ENCODE measurements at regions not wholly inside any gene's neighbourhood (a gene's known extent, or its start where the extent isn't known, plus 50 kb on each side); places are given as distances from the start of the nearest gene placed in this dataset.

DNA sequence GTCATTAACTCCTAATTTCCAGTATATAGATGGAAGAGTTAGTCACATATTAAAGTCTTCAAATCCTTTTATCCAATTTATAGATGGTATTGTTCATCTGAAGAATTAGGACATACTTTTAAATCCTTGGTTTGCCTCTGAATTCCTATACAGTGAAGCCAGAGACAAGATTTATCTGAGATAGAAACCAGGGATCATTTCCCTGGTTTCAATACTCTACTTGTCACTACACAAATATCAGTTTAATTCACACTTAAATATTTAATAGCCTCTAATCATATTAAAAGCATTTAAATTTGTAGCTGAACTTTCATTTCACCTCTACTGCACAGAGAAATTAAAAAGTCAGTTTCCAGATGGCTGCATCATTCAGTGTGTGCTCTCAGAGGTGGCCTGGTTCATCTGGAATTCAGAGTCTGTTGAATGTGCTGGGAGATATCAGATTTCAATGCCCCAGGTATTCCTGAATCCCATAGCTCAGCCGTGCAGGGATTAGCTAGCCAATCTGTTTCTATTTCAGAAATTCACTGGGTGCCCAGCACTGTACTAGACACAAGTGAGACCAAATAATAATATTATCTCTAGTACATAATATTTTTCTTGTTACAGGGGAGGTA lies 344.3 kb downstream of the AASDHPPT start:
- no peaks in the 10 kb centered on the region for H3K4me1 ChIP-seq
- no peak for TF ChIP-seq POLR2AphosphoS5 (IDR thresholded peaks at IDR 0.05; ENCODE audit: insufficient read depth in 1 of 2, low read depth in 1 of 2)
- TF ChIP-seq POLR2A (IDR thresholded peaks at IDR 0.05): no peak
- TF ChIP-seq, protein P1, sequence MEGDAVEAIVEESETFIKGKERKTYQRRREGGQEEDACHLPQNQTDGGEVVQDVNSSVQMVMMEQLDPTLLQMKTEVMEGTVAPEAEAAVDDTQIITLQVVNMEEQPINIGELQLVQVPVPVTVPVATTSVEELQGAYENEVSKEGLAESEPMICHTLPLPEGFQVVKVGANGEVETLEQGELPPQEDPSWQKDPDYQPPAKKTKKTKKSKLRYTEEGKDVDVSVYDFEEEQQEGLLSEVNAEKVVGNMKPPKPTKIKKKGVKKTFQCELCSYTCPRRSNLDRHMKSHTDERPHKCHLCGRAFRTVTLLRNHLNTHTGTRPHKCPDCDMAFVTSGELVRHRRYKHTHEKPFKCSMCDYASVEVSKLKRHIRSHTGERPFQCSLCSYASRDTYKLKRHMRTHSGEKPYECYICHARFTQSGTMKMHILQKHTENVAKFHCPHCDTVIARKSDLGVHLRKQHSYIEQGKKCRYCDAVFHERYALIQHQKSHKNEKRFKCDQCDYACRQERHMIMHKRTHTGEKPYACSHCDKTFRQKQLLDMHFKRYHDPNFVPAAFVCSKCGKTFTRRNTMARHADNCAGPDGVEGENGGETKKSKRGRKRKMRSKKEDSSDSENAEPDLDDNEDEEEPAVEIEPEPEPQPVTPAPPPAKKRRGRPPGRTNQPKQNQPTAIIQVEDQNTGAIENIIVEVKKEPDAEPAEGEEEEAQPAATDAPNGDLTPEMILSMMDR (IDR thresholded peaks at IDR 0.05): no peak
- no peak overlapping the region for H3K4me3 ChIP-seq
- H3K9me3 ChIP-seq: no peaks in the 10 kb centered on the region
- intact Hi-C loops (cut with DNase I): no loop called here
- no peaks in the 10 kb centered on the region for H3K36me3 ChIP-seq
- no peaks in the 10 kb centered on the region for H3K27me3 ChIP-seq
- DNase-seq (ENCODE audit: extremely low spot score in 2 of 2): no peak
- H3K27ac ChIP-seq: no peak overlapping the region

DNA sequence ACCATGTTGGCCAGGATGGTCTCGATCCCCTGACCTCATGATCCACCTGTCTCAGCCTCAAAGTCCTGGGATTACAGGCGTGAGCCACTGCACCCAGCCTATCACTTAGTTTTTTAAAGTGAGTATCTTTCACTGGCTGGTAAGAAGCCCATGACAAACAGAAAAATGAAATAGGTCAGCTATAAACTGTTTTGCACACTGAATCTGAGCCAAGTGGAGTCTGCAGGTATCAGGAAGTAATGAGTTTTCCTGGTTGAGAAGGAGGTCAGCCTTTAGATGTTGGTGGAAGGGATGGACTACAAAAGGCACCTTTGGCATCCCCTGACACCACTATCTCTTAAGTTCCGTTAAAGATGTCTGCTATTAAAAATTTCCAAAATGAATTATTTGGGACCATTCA lies 345.1 kb downstream of the AASDHPPT start:
- Histone ChIP-seq H3K4me1 (no peaks in the 10 kb centered on the region), H3K27ac (no peak overlapping the region), H3K4me3 (no peak overlapping the region), H3K36me3 (no peaks in the 10 kb centered on the region), H3K9me3 (no peaks in the 10 kb centered on the region), H3K27me3 (no peaks in the 10 kb centered on the region)
- TF ChIP-seq, protein P1 (IDR thresholded peaks at IDR 0.05): no peak
- TF ChIP-seq POLR2A (IDR thresholded peaks at IDR 0.05): no peak
- TF ChIP-seq POLR2AphosphoS5 (IDR thresholded peaks at IDR 0.05; ENCODE audit: insufficient read depth in 1 of 2, low read depth in 1 of 2): no peak
- no peak for DNase-seq (ENCODE audit: extremely low spot score in 2 of 2)
- intact Hi-C loops (cut with DNase I): no loop called here

DNA sequence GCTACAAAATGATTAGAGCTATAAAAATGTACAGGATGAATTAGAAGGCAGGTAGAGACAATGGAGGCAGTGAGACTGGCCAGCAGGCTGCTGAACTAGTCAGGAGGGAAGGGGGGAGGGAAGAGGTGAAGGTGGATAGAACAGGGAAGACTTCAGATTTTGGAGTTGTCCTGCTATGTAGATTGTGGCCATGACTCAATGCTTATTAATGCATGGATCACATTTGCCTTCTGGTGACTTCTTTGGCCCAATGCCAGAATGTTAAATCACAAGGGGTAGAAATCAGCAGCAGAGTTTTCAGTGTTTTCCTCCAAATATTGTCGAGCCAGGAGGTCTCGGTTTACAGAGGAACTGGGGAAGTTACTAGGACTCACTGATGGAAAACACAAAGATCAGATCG lies 346.6 kb downstream of the AASDHPPT start:
- H3K27me3 ChIP-seq: no peaks in the 10 kb centered on the region
- H3K27ac ChIP-seq: no peak overlapping the region
- TF ChIP-seq, protein P1 (IDR thresholded peaks at IDR 0.05): no peak
- TF ChIP-seq POLR2AphosphoS5 (IDR thresholded peaks at IDR 0.05; ENCODE audit: insufficient read depth in 1 of 2, low read depth in 1 of 2): no peak
- no peak for TF ChIP-seq POLR2A (IDR thresholded peaks at IDR 0.05)
- no peaks in the 10 kb centered on the region for H3K9me3 ChIP-seq
- no peak for DNase-seq (ENCODE audit: extremely low spot score in 2 of 2)
- H3K4me1 ChIP-seq: no peaks in the 10 kb centered on the region
- intact Hi-C loops (cut with DNase I): no loop called here
- no peak overlapping the region for H3K4me3 ChIP-seq
- H3K36me3 ChIP-seq: no peaks in the 10 kb centered on the region

DNA sequence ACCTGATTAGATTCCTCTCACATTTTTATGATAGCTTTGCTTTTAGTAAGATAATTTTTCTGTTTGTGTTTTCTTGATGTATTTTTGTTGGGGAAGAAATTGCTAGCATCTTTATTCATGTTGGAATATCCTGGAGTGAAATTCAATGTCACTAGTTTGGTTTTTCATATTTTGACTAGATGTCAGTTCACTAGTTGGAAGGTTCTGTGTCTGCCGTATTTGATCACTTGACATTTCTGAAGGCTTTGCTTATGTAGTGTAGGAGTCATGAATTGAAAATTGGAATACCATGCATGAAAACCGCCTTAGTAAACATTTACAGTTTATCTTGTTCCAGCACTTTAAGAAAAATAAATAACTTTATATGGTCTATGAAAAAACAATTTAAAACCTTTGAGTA lies 348.4 kb downstream of the AASDHPPT start:
- no peak overlapping the region for H3K27ac ChIP-seq
- no peaks in the 10 kb centered on the region for H3K27me3 ChIP-seq
- H3K9me3 ChIP-seq: no peaks in the 10 kb centered on the region
- H3K36me3 ChIP-seq: no peaks in the 10 kb centered on the region
- H3K4me3 ChIP-seq: no peak overlapping the region
- DNase-seq (ENCODE audit: extremely low spot score in 2 of 2): no peak
- TF ChIP-seq POLR2AphosphoS5 (IDR thresholded peaks at IDR 0.05; ENCODE audit: insufficient read depth in 1 of 2, low read depth in 1 of 2): no peak
- TF ChIP-seq, protein P1 (IDR thresholded peaks at IDR 0.05): no peak
- no peak for TF ChIP-seq POLR2A (IDR thresholded peaks at IDR 0.05)
- H3K4me1 ChIP-seq: no peaks in the 10 kb centered on the region
- intact Hi-C loops (cut with DNase I): no loop called here

DNA sequence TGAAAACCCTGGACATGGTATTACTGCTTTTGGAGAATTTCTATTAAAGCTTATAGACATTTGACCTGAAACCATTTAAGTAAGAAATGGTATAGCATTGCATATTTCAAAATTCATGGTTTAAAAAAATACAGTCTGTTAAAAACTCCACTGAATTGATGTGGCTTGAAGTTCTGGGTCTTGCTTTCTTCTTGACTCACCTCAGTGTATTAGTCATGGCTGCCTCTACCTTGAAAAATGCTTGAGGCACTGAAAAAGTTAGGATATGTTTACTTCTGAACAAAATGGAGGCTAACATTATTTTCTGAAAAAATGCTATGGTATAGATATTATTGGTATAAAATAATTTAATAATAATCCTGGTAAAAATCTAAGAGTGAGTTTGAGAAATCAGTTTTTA lies 349.2 kb downstream of the AASDHPPT start:
- TF ChIP-seq POLR2AphosphoS5 (IDR thresholded peaks at IDR 0.05; ENCODE audit: insufficient read depth in 1 of 2, low read depth in 1 of 2) (no peak), POLR2A (IDR thresholded peaks at IDR 0.05) (no peak)
- TF ChIP-seq, protein P1 (IDR thresholded peaks at IDR 0.05): no peak
- intact Hi-C loops (cut with DNase I): no loop called here
- Histone ChIP-seq H3K27ac (no peak overlapping the region), H3K36me3 (no peaks in the 10 kb centered on the region), H3K27me3 (no peaks in the 10 kb centered on the region), H3K9me3 (no peaks in the 10 kb centered on the region), H3K4me3 (no peak overlapping the region), H3K4me1 (no peaks in the 10 kb centered on the region)
- DNase-seq (ENCODE audit: extremely low spot score in 2 of 2): no peak

Data from vagina (tissue), 2 donors.